Neural progenitor cell (in vitro differentiated cells): ENCODE measurements at regions not wholly inside any gene's neighbourhood (a gene's known extent, or its start where the extent isn't known, plus 50 kb on each side); places are given as distances from the start of the nearest gene placed in this dataset.

ENCODE experiments used
- DNase-seq: peaks from one replicate; pipeline ENCODE4 v3.0.0-alpha.2; 2016; ENCODE audit warnings: low spot score
- H2AFZ ChIP-seq: fragments of 200-600 bp; sonication (generic); replicated peaks from 2 replicates; pipeline ENCODE4 v1.6.1; 2016; ENCODE audit warnings: antibody characterized with exemption
- H3F3A ChIP-seq: fragments of 200-600 bp; sonication (generic); 2 replicates; pipeline ENCODE4 v1.6.1; 2016; ENCODE audit warnings: antibody characterized with exemption, low read depth
- H3K27ac ChIP-seq: fragments of 200-600 bp; sonication (generic); 2 replicates; pipeline ENCODE4 v1.5.1; 2016; ENCODE audit warnings: mild to moderate bottlenecking
- H3K27me3 ChIP-seq: fragments of 200-600 bp; sonication (generic); 2 replicates; pipeline ENCODE4 v1.6.1; 2016; ENCODE audit warnings: mild to moderate bottlenecking, moderate library complexity
- H3K36me3 ChIP-seq: fragments of 200-600 bp; sonication (generic); 2 replicates; pipeline ENCODE4 v1.5.1; 2016
- H3K4me1 ChIP-seq: fragments of 200-600 bp; sonication (generic); 2 replicates; pipeline ENCODE4 v1.6.1; 2016; ENCODE audit warnings: mixed run types
- H3K4me2 ChIP-seq: fragments of 200-600 bp; sonication (generic); 2 replicates; pipeline ENCODE4 v1.6.1; 2016
- H3K4me3 ChIP-seq: fragments of 200-600 bp; sonication (generic); 2 replicates; pipeline ENCODE4 v1.5.1; 2016
- H3K79me2 ChIP-seq: fragments of 200-600 bp; sonication (generic); 2 replicates; pipeline ENCODE4 v1.6.1; 2016; ENCODE audit warnings: low read depth
- H3K9ac ChIP-seq: fragments of 200-600 bp; sonication (generic); 2 replicates; pipeline ENCODE4 v1.6.1; 2016
- H3K9me3 ChIP-seq: fragments of 200-600 bp; sonication (generic); 2 replicates; pipeline ENCODE4 v1.5.1; 2016; ENCODE audit warnings: low read depth
- H4K20me1 ChIP-seq: fragments of 200-600 bp; sonication (generic); 2 replicates; pipeline ENCODE4 v1.6.1; 2016; ENCODE audit warnings: low read depth
- H3K27ac Mint-ChIP-seq: 3 replicates; pipeline ENCODE4 v1.8.0; 2021; ENCODE audit warnings: mixed read lengths
- H3K27me3 Mint-ChIP-seq: 2 replicates; pipeline ENCODE4 v1.8.0; 2022; ENCODE audit warnings: low read depth, mild to moderate bottlenecking, inconsistent platforms, moderate library complexity, mixed read lengths; ENCODE audit not compliant: insufficient read depth
- H3K36me3 Mint-ChIP-seq: 3 replicates; pipeline ENCODE4 v1.8.0; 2021; ENCODE audit warnings: mixed read lengths
- H3K4me1 Mint-ChIP-seq: 3 replicates; pipeline ENCODE4 v1.8.0; 2021; ENCODE audit warnings: mixed read lengths
- H3K4me3 Mint-ChIP-seq: 3 replicates; pipeline ENCODE4 v1.8.0; 2021; ENCODE audit warnings: mild to moderate bottlenecking, moderate library complexity, mixed read lengths
- H3K9me3 Mint-ChIP-seq: 3 replicates; pipeline ENCODE4 v1.8.0; 2020; ENCODE audit warnings: mixed read lengths
- EZH2 ChIP-seq: fragments of 200-600 bp; sonication (generic); IDR thresholded peaks from 2 replicates; pipeline ENCODE4 v1.6.1; 2017; ENCODE audit warnings: antibody characterized with exemption, mild to moderate bottlenecking, moderate library complexity
- EZH2phosphoT487 ChIP-seq: fragments of 200-600 bp; sonication (generic); IDR thresholded peaks from 2 replicates; pipeline ENCODE4 v1.6.1; 2017; ENCODE audit warnings: antibody characterized with exemption
- TF ChIP-seq, protein P1 (sequence below): fragments of 200-600 bp; sonication (generic); IDR thresholded peaks from 2 replicates; pipeline ENCODE4 v1.5.1; 2017; ENCODE audit warnings: antibody characterized with exemption, mild to moderate bottlenecking

DNA sequence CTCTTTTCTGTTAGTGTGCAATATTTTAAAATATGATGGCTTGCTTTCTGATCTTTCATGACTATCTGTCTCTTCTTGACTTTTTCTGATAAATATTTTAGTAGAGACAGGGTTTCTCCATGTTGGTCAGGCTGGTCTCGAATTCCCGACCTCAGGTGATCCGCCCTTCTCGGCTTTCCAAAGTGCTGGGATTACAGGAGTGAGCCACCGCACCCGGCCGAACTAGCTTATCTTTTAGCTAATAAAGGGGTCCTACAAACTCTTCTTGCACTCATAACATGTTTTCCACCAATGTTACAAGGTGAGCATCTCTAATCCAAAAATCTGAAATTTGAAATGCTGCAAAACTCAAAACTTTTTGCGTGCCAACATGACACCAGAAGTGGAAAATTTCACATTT, 535.2 kb upstream of the PCDH20 start:
- Histone ChIP-seq H3K27ac (no peak overlapping the region), H3K4me3 (no peak overlapping the region), H2AFZ (no peak overlapping the region), H3K9me3 (no peaks in the 10 kb centered on the region), H3F3A (no peaks in the 10 kb centered on the region), H3K9ac (no peak overlapping the region), H3K4me1 (no peaks in the 10 kb centered on the region), H3K79me2 (no peaks in the 10 kb centered on the region), H3K27me3 (no peaks in the 10 kb centered on the region), H3K4me2 (no peak overlapping the region), H3K36me3 (no peaks in the 10 kb centered on the region), H4K20me1 (no peaks in the 10 kb centered on the region)
- no peaks in the 10 kb centered on the region for H3K9me3 Mint-ChIP-seq
- TF ChIP-seq, protein P1, sequence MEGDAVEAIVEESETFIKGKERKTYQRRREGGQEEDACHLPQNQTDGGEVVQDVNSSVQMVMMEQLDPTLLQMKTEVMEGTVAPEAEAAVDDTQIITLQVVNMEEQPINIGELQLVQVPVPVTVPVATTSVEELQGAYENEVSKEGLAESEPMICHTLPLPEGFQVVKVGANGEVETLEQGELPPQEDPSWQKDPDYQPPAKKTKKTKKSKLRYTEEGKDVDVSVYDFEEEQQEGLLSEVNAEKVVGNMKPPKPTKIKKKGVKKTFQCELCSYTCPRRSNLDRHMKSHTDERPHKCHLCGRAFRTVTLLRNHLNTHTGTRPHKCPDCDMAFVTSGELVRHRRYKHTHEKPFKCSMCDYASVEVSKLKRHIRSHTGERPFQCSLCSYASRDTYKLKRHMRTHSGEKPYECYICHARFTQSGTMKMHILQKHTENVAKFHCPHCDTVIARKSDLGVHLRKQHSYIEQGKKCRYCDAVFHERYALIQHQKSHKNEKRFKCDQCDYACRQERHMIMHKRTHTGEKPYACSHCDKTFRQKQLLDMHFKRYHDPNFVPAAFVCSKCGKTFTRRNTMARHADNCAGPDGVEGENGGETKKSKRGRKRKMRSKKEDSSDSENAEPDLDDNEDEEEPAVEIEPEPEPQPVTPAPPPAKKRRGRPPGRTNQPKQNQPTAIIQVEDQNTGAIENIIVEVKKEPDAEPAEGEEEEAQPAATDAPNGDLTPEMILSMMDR: no peak
- H3K4me1 Mint-ChIP-seq: no peaks in the 10 kb centered on the region
- H3K4me3 Mint-ChIP-seq: no peak overlapping the region
- no peak for DNase-seq
- no peak overlapping the region for H3K27ac Mint-ChIP-seq
- H3K27me3 Mint-ChIP-seq: no peaks in the 10 kb centered on the region
- no peaks in the 10 kb centered on the region for H3K36me3 Mint-ChIP-seq

DNA sequence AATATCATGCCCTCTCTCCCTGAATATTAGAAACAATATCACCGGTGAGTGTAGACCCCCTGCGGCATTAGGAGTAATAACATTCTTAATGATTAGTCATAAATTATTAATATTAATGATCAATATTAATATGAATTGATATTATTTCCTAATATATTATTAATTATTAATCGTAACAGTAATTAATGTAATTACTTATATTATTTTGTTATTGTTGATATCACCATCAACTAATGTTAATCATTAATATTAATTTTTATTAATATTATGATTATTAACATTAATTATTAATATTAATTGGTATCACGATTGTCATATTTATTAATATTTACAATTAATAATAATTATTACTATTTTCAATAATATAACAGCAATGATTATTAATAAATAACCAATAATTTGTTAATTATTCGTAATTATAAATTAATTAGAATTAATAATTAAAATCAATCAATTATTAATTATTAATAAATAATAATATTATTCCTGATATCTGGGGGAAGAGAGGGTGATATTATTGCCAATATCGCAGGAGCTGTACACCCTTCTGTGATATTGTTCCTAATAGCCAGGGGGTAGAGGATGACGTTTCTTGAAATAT, 528.8 kb upstream of the PCDH20 start:
- TF ChIP-seq, protein P1: no peak
- TF ChIP-seq EZH2phosphoT487 (no peak), EZH2 (no peak)
- no peaks in the 10 kb centered on the region for H3K9me3 ChIP-seq
- H3K79me2 ChIP-seq: no peaks in the 10 kb centered on the region
- no peak overlapping the region for H3K27ac ChIP-seq
- H3K4me2 ChIP-seq: no peak overlapping the region
- Mint-ChIP-seq H3K4me1 (no peaks in the 10 kb centered on the region), H3K9me3 (no peaks in the 10 kb centered on the region), H3K36me3 (no peaks in the 10 kb centered on the region), H3K27ac (no peak overlapping the region), H3K4me3 (no peak overlapping the region), H3K27me3 (no peaks in the 10 kb centered on the region)
- no peaks in the 10 kb centered on the region for H4K20me1 ChIP-seq
- no peaks in the 10 kb centered on the region for H3K36me3 ChIP-seq
- no peaks in the 10 kb centered on the region for H3K4me1 ChIP-seq
- no peak overlapping the region for H3K9ac ChIP-seq
- no peaks in the 10 kb centered on the region for H3F3A ChIP-seq
- no peak overlapping the region for H3K4me3 ChIP-seq
- H3K27me3 ChIP-seq: no peaks in the 10 kb centered on the region
- DNase-seq: no peak
- H2AFZ ChIP-seq: no peak overlapping the region

DNA sequence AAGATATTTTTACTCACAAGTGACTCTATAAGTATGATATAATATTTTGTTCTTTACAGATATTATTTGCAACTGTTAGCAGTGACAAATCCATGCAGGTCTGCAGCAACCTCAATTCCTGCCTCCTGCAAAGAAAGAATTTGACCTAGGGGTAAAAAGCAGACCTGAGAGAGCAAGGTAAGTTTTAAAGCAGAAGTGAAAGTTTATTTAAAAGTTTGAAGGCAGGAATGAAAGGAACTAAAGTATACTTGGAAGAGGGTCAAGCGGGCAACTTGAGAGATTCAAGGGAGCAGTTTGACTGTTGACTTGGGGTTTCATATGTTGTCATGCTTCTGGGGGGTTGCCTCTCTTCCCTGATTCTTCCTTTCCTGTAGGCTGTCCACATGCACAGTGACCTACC, 520.1 kb upstream of the PCDH20 start:
- Histone ChIP-seq H3K4me3 (no peak overlapping the region), H3K9ac (no peak overlapping the region), H2AFZ (no peak overlapping the region), H3K9me3 (no peaks in the 10 kb centered on the region), H3K4me1 (no peaks in the 10 kb centered on the region), H4K20me1 (no peaks in the 10 kb centered on the region), H3K79me2 (no peaks in the 10 kb centered on the region), H3K27me3 (no peaks in the 10 kb centered on the region), H3K4me2 (no peak overlapping the region), H3F3A (no peaks in the 10 kb centered on the region), H3K36me3 (no peaks in the 10 kb centered on the region), H3K27ac (no peak overlapping the region)
- Mint-ChIP-seq H3K9me3 (no peaks in the 10 kb centered on the region), H3K27me3 (no peaks in the 10 kb centered on the region), H3K4me3 (no peak overlapping the region), H3K27ac (no peak overlapping the region), H3K4me1 (no peaks in the 10 kb centered on the region), H3K36me3 (no peaks in the 10 kb centered on the region)
- no peak for TF ChIP-seq EZH2
- TF ChIP-seq EZH2phosphoT487: no peak
- TF ChIP-seq, protein P1: no peak
- no peak for DNase-seq
